ENCODE measurements at regions not wholly inside any gene's neighbourhood (a gene's known extent, or its start where the extent isn't known, plus 50 kb on each side); places are given as distances from the start of the nearest gene placed in this dataset.
"Not testable (repeated sequence)": the region's sequence is repeated elsewhere in the genome, so short reads cannot be mapped to it uniquely, and the experiment has no call there.

DNA sequence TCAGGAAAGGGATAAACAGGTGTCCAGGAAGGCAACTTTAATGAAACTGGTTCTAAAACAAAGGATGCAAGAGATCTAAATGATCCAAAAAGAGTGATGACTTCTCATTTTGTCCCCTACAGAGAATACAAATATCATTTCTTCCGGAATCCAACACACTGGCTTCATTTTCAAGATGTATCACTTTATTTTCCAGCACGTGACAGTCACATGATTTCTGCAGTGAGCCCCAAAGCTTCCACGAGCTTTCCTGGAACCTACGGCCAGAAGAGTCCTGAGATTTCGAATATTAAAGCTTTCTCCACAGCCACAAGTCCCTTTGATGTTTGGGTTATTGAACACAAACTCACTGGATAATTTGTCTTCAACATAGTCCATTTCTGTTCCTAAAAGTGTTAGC is 198.0 kb downstream of the LRRC70 start:
- H2BK20ac ChIP-seq (ENCODE audit: low read depth, low read length, poor library complexity, severe bottlenecking); H2BK5ac ChIP-seq (ENCODE audit: insufficient read length, low read length); H3K23ac ChIP-seq (ENCODE audit: insufficient read length, low read depth, low read length); H3K9ac ChIP-seq (ENCODE audit: extremely low read depth, insufficient read length, low read length); H3K27me3 ChIP-seq (ENCODE audit: insufficient read depth, low read length); H3K27me3 Mint-ChIP-seq (ENCODE audit: low read depth); H3K36me3 Mint-ChIP-seq (ENCODE audit: insufficient read depth in 1 of 3, low read depth in 3 of 3); H3K14ac ChIP-seq (ENCODE audit: insufficient read depth, low read length); H3K79me1 ChIP-seq (ENCODE audit: insufficient read depth, low read depth, low read length, poor library complexity, severe bottlenecking); H3K9me3 Mint-ChIP-seq; H3K4me2 ChIP-seq (ENCODE audit: insufficient read depth, insufficient read length, low read length); H3K4me1 Mint-ChIP-seq; H3K4ac ChIP-seq (ENCODE audit: low read depth, low read length); H3K18ac ChIP-seq (ENCODE audit: insufficient read length, low read depth, low read length); H3K4me1 ChIP-seq (ENCODE audit: insufficient read depth, low read length); H2AK5ac ChIP-seq (ENCODE audit: insufficient read length, low read length); H2BK15ac ChIP-seq (ENCODE audit: low read depth, low read length); H4K20me1 ChIP-seq (ENCODE audit: control insufficient read depth, insufficient read depth, insufficient read length); H3K79me2 ChIP-seq (ENCODE audit: insufficient read depth, low read length); H3K23me2 ChIP-seq (ENCODE audit: insufficient read length, low read depth, low read length, poor library complexity, severe bottlenecking); DNase-seq; H3T11ph ChIP-seq (ENCODE audit: low read length); H3K4me3 Mint-ChIP-seq; H2BK12ac ChIP-seq (ENCODE audit: insufficient read length, low read depth, low read length); H3K9me3 ChIP-seq (ENCODE audit: control insufficient read depth, low read depth, low read length); H4K91ac ChIP-seq (ENCODE audit: insufficient read length, low read depth, low read length); H3K56ac ChIP-seq (ENCODE audit: insufficient read length, low read depth, low read length); H4K5ac ChIP-seq (ENCODE audit: insufficient read length, low read depth, low read length); H2BK120ac ChIP-seq (ENCODE audit: low read depth, low read length, poor library complexity, severe bottlenecking); H3K27ac Mint-ChIP-seq; H4K8ac ChIP-seq (replicated peaks; ENCODE audit: insufficient read length, low read depth, low read length); H2AFZ ChIP-seq (ENCODE audit: low read length); H3K27ac ChIP-seq (ENCODE audit: insufficient read length, low read depth, low read length): not testable (repeated sequence)
- no CpG with 5 or more reads among the region's 5 CpGs for WGBS (ENCODE audit: extremely low coverage, insufficient read length, low lambda C conversion rate)

All from H9 (cell line).